ENCODE measurements at regions not wholly inside any gene's neighbourhood (a gene's known extent, or its start where the extent isn't known, plus 50 kb on each side); places are given as distances from the start of the nearest gene placed in this dataset.

DNA sequence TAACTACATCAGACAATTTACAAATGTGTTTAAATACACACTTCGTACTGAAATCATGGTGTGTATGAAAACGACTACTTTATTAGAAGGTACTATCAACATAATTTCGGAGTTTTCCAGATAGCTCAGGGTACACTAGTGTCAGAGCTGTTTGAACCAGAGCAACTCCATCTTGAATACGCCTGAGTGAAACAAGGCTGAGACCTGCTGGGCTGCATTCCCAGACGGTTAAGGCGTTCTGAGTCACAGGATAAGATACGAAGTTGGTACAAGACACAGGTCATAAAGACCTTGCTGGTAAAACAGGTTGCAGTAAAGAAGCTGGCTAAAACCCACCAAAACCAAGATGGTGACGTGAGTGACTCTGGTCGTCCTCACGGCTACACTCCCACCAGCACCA, 167.6 kb downstream of the THBS2 start:
- TF ChIP-seq, protein P1, sequence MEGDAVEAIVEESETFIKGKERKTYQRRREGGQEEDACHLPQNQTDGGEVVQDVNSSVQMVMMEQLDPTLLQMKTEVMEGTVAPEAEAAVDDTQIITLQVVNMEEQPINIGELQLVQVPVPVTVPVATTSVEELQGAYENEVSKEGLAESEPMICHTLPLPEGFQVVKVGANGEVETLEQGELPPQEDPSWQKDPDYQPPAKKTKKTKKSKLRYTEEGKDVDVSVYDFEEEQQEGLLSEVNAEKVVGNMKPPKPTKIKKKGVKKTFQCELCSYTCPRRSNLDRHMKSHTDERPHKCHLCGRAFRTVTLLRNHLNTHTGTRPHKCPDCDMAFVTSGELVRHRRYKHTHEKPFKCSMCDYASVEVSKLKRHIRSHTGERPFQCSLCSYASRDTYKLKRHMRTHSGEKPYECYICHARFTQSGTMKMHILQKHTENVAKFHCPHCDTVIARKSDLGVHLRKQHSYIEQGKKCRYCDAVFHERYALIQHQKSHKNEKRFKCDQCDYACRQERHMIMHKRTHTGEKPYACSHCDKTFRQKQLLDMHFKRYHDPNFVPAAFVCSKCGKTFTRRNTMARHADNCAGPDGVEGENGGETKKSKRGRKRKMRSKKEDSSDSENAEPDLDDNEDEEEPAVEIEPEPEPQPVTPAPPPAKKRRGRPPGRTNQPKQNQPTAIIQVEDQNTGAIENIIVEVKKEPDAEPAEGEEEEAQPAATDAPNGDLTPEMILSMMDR (conservative IDR thresholded peaks at IDR 0.05 in 1 of 2, IDR thresholded peaks at IDR 0.05 in 1 of 2; ENCODE audit: extremely low read depth in 1 of 2, insufficient read depth in 1 of 2, low read depth in 1 of 2, low read length in 2 of 2), result no peak
- TF ChIP-seq EZH2 (IDR thresholded peaks at IDR 0.05; ENCODE audit: borderline replicate concordance, low read length), result no peak

All from mammary epithelial cell (primary cell).